Iris pigment epithelial cell (primary cell): ENCODE measurements at regions not wholly inside any gene's neighbourhood (a gene's known extent, or its start where the extent isn't known, plus 50 kb on each side); places are given as distances from the start of the nearest gene placed in this dataset.
"Not testable (repeated sequence)": the region's sequence is repeated elsewhere in the genome, so short reads cannot be mapped to it uniquely, and the experiment has no call there.

Source experiments
- DNase-seq: peaks from one replicate; pipeline ENCODE4 v3.0.0-alpha.2; 2011; ENCODE audit warnings: low read depth

DNA sequence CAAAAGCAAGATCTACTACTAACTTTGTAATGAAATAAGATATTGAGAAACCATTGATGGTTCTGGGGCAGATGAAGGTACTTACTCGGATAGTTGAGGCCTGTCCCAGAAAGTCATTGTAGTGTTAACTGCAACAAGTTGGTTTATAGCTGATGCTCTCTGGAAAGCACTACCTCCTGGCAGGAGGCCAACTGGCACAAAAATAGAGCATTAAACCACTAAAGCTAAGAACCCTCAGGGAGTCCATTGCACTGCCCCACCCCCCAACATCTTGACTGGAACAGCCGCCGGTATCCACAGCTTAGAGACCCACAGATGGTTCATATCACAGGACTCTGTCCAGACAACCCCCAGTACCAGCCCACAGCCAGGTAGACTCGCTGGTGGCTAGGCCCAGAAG is 552.5 kb upstream of the CRIM1 start:
- DNase-seq: no peak

DNA sequence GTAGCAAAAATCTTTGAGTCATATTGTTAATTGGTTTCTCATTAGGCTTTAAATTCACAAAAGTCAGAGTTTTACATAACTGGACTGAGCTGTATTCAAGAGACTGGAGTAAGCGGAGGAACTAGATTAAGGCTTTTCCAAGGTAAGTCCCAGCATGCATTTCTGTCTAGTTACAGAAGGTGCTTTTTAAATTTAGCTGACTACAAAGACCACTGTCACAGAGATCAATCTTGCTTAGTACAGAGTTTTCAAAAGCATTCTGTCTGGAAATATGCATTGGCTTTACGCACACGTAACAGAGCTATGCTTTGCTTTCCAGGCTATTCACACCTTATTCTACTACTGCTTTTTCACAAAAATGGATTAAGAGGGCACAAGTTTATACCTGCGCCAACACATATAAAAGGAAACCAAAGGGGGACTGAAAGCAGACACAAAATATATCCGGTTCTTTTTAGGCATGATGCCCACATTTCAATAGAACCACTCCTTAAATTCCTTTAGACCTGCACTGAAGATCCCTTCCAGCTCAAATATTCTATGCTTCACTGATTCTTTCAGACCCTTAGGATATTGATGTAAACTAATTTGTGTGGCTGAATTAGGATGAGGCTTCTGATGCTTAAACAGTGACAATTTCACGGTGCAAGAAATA is 560.7 kb upstream of the CRIM1 start:
- DNase-seq: no peak

DNA sequence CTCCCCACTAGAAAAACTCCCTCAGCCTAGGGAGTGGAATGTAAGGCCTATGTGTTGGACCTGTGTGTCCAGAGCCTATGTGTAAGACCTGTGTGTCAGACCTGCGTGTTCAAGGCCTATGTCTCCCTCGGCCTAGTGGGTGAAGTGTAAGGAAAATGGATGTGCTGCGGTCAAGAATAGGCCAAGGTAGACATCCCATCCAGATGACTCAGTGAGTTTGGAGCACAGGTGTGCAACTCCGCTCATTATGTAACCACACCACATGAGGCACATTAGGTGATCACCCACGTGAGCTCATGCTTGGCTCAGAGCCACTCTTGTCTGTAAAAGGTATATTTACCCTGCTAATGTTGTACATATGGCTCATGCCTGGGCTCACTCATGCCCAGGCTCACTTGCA is 565.3 kb upstream of the CRIM1 start:
- no peak for DNase-seq

DNA sequence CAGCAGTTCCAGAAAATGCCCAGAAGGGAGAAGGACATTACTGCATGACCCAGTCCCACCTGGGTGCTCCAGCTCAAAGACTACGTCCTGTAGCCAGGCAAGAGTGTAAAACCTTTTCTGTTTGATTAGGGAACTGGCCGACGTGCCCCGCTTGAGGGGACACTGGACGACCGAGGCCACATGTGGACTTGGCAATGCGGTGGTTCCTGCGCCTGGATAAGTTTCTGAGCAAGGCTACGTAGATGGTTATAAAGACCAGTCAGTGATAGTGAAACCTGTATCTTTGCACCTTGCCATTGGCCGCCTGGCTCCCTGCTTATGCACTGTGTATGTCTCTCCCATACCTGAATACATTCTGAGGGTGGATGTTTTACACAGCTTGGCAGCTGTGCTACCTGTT is 567.0 kb upstream of the CRIM1 start:
- DNase-seq: no peak

DNA sequence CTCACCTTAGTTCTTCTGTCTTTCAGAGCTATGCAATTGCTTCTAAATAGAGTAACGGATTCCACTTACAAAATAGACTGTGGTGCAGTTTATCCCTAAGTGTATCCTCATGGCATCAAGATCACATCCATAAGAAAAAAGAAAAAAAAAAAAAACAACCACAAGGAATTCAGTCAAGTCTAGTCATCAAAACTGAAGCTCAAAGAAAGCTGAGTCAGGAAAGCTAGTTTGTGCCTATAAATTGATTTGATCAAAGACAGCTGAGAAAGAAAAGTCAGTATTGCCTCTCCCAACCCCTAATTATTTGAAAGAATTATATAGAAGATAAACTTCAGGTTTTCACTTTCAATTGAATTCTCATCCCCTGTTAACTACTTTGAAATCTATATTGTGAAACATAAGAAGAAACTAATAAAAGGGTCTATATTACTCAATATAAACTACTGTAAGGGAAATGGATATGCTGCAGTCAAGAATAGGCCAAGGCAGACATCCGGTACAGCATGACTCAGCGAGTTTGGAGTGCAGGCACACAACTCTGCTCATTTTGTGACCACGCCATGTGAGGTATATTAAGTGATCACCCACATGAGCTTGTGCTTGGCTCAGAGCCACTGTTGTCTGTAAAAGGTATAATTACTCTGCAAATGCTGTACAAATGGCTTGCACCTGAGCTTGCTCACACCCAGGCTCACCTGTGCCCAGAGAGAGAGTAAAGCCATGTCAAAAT is 568.1 kb upstream of the CRIM1 start:
- DNase-seq: peak; percentile 8

DNA sequence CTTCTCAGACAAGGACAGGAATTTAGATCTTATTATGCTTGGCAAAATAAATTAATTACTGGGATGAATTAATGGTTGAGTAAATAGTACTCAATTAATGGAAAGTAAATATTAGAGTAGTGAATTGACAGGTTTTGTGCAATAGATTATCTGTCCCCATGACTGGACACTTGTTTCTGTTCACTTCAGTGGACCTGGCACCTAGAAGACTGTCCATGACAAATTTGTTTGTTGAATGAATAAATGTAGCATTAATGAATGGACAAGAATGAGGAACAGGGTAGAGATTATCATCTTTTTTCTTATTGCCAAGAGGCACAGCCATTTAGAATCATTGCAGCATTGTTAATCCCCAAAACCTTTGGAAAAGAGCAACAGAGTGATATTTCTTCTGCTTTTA is 570.0 kb upstream of the CRIM1 start:
- DNase-seq: no peak

DNA sequence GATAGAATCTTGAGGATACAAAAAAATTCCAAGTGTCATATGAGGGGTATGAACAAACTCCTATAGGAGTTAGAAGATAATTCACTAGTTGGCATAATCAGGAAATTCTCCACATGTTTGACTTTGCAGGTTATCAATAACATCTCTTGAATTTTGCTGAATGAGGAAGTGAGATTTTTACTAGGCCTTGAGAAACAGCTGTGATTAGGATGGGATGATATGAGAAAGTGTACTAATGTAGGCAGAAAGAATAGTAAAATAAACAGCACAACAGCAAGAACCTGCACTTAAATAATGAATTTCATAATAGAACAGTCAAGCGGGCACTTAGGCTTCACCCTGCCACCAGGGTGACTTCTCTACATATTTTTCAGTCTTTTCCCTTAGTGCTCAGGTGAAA is 570.8 kb upstream of the CRIM1 start:
- no peak for DNase-seq

DNA sequence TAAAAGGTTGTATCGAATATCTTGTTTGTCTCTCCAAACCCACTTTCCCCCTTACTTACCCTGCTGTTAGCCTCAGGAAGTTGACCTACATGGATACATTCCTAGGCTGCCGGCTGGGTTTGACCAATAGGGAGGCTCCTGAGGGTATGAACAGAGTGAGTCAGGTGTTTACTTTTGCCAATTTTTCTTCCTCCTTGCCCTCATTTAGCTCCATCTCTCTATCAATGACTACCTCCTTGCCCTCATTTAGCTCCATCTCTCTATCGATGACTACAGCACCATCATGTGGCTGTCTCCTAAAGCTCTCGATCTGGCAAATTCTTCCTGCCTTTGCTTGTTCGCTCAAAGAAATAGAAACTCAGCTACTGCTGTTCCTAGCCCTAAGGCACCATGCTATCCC is 571.9 kb upstream of the CRIM1 start:
- DNase-seq: peak; percentile 1

DNA sequence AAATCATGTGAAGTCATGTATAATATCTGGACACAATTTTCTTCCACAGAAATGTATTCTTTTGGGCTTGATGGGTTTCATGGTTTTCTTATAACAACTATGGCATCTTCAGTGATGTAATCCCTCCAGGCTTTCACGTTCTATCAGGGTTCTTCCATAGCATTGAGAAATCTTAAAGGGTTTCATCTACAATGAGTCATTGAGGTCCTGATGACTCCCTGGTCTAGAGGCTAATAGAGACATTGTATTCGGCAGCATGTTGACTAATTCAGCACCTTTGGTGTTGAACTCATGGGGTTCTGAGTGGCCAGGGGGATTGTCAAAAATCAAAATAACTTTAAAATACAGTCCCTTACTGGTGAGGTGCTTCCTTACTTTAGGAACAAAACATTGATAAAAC is 614.0 kb upstream of the CRIM1 start:
- peak; percentile 35 for DNase-seq

DNA sequence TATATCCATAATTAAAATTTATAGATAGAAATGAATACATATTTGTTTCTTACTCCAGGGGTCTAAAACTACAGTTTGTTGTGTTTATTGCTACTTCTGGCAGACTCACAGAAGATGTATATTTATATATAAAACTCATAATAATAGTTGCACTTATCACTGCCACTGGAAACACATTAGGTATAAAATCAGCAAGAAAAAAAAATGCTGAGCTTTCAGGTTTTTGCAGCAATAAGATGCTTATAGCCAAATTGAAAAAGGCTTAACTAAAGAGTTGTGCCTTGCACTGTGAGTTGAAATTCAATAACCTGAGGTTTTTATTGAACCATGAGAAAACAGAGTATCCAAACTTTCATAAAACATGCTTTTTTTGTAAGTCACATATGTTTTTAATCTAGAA is 623.9 kb upstream of the CRIM1 start:
- DNase-seq: no peak

DNA sequence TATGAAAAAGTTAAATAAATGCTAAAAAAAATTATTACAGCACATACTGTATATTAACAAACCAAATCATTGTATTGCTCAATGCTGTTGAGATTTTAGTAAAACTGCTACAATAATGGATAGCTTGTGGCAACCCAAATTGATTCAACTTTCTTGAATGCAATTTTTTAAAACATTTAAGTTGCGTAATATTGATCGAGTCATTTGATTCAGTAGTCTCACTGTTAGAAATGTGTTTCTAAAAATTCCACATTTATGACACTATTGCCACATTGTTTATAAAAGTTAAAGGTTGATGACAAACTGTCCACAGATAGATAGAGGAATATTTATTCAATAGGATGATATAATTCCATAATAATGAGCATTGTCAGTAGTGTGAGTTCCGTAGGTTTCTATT is 640.7 kb upstream of the CRIM1 start:
- DNase-seq: peak; percentile 46

DNA sequence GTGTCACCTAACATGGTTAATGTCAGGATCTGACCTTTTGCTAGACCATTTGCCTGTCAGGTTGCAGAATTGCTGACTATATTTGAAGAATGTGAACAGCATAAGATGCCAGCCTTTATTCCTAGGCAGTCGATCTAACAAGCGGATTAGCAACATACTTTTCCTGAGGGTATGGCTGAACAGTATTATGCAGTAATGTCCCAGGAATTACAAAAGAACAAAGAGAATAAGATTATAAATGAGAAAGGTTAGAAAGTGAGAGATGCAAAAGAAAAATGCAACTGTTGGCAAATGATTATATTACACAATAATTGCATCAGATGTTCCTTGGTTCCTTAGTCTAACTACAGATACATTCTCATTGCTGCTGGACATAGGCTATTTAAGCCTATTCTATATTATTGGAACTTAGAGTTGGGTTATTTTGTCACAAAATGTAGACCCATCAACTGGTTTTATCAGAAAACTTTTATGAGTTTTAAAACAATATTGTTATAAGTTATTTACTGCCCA is 647.1 kb upstream of the CRIM1 start:
- peak; percentile 3 for DNase-seq

DNA sequence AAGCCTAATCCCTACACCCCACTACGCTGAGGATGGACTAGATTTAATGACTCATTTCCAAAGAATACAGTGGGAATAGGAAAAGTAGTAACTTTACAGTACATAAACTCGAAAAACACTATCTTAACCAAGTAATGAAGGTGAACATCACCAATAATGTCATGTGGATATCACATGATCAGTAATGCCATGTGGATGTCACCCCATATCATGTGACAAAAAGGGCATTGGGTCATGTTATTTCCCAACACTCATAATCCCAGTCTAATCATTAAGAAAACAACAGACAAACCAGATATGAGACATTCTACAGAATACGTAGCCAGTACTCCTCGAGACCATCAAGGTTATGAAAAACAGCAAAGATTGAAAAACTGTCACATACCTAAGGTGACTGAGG is 667.3 kb upstream of the CRIM1 start:
- DNase-seq: no peak

DNA sequence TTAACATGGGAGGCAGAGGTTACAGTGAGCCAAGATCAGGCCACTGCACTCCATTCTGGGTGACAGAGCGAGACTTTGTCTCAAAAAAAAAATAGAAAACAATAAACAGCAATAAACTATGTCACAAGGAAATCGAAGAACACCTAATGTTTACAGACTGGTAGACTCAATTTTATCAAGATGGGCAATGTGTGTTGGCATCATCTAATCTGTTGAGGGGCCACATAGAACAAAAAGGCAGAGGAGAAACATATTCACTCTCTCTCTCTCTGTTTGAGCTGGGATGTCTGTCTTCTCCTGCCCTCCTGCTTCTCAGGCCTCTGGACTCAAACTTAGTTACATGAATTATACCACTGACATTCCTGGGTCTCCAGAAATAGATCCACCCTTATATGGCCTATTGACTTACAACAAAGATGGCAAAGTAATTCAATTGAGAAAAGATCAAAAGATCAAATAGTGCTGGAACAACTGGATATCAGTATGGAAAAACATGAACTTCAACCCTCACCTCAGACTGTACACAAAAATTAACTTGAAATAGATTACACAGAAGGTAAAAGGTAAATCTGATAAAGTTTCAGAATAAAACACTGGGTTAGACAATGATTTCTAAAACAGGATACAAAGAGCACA is 703.8 kb upstream of the CRIM1 start:
- no peak for DNase-seq

DNA sequence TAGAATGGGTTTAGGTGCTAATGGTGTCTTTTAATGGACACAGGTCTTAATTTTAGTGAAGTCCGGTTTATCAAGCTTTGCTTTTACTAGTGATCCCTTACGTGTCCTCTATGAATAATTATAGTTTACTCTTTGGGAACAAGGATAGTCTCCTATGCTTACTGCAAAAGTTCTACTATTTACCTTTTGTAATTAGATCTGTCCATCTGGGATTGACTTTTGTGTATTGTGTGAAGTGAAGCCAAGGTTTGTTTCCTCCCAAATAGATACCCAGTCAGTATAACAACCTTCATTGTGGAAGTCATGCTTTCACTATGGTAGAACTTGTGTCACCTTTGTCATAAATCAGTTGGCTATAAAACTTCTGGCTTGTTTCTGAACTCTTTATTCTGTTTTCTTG is 740.9 kb upstream of the CRIM1 start:
- DNase-seq: no peak

DNA sequence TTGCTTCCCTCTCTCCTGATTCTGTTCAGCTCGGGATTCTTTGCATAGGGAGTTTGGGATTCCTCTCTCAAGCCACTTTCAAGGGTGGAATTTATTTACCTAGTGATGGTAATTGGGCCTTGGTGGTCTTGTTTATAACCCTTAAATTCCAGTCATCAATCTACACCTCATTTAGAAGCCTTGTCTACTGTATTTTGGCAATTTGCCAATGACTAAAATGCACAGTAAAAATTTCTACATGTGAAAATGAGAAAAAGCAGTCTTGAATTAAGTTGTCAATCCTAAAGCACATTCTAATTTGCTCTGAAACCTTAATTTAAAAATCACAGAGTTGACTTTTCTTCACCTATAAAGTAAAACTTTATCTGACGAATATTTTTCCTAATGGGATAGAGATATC is 749.2 kb upstream of the CRIM1 start:
- no peak for DNase-seq

DNA sequence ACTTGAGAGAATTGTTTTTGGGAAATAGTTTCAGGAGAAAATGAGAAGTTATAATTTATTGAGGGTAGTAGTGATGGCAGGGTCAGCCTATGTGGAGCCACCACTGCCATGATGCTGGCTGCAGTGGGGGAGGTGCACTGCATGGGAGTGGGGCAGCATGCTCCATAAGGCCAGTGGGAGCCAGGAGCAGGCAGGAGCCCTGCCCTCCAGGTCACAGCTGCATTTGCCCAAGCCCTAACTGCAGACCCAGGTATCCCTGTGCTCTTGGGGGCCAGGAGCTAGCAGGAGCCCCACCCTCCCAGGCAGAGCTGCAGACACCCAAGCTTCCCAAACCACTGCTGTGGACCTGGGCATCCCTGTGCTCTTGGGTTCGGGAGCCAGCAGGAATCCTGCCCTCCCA is 757.3 kb upstream of the CRIM1 start:
- DNase-seq: no peak

DNA sequence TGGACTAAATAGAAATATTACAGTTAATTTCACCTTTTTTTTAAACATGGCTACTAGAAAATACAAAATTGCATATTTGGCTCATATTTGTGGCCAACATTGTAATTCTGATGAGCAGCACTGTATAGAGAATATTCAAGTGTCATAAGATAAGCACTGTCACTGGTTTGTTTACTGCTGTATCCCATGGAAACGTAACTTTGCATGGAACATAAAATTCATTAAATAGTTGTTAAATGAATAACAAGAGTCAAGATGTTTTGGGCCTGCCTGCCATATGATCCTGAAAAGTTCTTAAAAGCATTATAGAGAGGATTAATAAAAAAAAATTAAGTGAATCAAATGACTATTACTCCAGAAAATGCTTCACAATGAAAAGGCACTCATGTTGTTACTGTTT is 763.7 kb upstream of the CRIM1 start:
- DNase-seq: no peak

DNA sequence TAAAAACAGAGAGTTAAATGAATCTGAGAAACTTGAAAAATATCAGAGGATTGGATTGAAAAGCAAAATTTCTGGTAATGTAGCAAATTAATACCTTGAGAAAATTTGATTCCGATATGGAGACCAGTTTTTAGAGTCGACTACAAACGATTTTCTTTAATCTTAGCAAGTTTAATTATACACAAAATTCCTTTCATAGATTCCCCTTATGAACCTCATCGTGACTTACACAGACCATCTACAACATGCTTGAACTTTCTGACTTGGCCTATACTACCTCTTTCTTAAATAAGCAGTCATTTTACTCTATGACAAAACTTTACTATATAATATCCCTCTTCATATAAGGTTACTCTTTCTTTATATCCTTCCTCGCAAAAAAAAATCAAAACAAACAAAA is 769.6 kb upstream of the CRIM1 start:
- DNase-seq: no peak

DNA sequence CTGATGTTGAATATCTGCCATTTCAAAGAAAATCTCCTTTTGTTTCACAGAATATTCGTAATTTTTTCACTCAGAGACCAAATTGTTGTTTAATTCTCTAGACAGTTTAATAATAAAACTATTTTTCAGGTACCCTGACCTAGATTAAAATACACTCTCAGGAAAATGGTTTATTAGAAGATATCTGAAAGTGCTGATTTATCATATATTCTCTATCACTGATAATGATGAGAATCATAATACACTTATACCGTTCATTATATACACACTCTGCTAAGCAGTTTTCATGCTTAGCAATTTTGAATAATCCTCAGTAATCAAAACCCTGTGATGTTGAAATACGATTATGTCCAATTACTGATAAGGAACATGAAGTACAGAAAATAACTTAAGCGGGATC is 772.9 kb upstream of the CRIM1 start:
- DNase-seq: no peak

DNA sequence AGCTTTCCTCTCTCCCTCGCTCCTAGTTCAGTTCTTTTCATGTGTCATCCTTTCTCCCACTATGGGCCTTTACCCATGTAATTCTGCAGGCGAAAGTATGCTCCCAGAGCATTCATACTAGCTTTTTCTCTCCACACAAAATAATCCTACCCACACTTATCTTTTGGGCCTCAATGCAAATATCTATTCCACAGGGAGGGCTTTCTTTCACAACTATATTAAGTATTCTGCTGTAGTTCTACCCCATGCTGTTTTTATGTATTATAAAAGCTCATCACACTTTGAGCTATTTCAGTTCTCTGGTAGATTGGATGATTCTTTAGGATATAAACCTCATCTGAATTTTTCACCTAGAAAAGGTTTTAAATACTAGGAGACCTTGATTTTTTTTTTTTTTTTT is 774.6 kb upstream of the CRIM1 start:
- DNase-seq: no peak

DNA sequence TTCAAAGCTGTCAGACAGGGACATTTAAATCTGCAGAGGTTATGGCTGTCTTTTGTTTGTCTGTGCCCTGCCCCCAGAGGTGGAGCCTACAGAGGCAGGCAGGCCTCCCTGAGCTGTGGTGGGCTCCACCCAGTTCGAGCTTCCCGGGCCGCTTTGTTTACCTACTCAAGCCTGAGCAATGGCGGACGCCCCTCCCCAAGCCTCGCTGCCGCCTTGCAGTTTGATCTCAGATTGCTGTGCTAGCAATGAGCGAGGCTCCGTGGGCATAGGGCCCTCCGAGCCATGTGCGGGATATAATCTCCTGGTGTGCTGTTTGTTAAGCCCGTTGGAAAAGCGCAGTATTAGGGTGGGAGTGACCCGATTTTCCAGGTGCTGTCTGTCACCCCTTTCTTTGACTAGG is 787.0 kb upstream of the CRIM1 start:
- not testable (repeated sequence) for DNase-seq

DNA sequence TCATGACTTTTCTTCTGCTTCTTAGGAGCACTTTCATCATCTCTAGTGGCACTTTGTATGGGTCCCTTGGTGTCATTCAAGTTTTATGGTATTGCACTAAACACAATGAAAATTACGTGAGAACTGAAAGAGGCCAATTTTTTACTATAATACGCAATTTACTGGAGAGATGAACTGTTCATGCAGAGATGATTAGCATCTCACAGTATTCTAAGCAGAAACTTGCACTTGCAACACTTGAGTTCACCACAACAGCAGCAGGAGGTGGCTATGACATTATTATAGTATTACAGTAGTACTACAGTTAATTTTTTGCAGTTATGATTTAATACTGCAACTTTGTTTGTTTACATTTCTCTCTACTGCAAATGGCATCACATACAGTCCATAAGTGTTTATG is 793.1 kb upstream of the CRIM1 start:
- no peak for DNase-seq
